ENCODE measurements at regions not wholly inside any gene's neighbourhood (a gene's known extent, or its start where the extent isn't known, plus 50 kb on each side); places are given as distances from the start of the nearest gene placed in this dataset.

GRCh38 chr10:131677671-131678070 is 223.1 kb upstream of the PPP2R2D start:
- Histone ChIP-seq H2AFZ (ENCODE audit: low read depth, low read length) (no peak overlapping the region), H3K9me2 (ENCODE audit: insufficient read depth, low read length) (no peaks in the 10 kb centered on the region), H3K9ac (ENCODE audit: low read length) (no peak overlapping the region), H3K4me2 (ENCODE audit: low read length) (no peak overlapping the region), H4K20me1 (ENCODE audit: insufficient read depth) (no peaks in the 10 kb centered on the region), H3K9me3 (ENCODE audit: low read length) (no peaks in the 10 kb centered on the region), H3K27ac (ENCODE audit: low read length) (no peak overlapping the region), H3K27me3 (ENCODE audit: insufficient read depth, low read depth, low read length) (no peaks in the 10 kb centered on the region), H3K36me3 (ENCODE audit: insufficient read depth, low read length) (no peaks in the 10 kb centered on the region), H3K4me3 (ENCODE audit: low read length) (no peak overlapping the region), H3K79me2 (replicated peaks; ENCODE audit: insufficient read depth, low read length) (no peaks in the 10 kb centered on the region), H3F3A (ENCODE audit: insufficient read depth, low read length, poor library complexity, severe bottlenecking) (no peaks in the 10 kb centered on the region)
- TF ChIP-seq TAF1 (IDR thresholded peaks at IDR 0.05; ENCODE audit: low read depth): no peak
- no peak for TF ChIP-seq CTCF (IDR thresholded peaks at IDR 0.05; ENCODE audit: poor library complexity, severe bottlenecking)
- TF ChIP-seq SMC3 (conservative IDR thresholded peaks at IDR 0.05; ENCODE audit: poor library complexity): no peak
- TF ChIP-seq, protein P1, sequence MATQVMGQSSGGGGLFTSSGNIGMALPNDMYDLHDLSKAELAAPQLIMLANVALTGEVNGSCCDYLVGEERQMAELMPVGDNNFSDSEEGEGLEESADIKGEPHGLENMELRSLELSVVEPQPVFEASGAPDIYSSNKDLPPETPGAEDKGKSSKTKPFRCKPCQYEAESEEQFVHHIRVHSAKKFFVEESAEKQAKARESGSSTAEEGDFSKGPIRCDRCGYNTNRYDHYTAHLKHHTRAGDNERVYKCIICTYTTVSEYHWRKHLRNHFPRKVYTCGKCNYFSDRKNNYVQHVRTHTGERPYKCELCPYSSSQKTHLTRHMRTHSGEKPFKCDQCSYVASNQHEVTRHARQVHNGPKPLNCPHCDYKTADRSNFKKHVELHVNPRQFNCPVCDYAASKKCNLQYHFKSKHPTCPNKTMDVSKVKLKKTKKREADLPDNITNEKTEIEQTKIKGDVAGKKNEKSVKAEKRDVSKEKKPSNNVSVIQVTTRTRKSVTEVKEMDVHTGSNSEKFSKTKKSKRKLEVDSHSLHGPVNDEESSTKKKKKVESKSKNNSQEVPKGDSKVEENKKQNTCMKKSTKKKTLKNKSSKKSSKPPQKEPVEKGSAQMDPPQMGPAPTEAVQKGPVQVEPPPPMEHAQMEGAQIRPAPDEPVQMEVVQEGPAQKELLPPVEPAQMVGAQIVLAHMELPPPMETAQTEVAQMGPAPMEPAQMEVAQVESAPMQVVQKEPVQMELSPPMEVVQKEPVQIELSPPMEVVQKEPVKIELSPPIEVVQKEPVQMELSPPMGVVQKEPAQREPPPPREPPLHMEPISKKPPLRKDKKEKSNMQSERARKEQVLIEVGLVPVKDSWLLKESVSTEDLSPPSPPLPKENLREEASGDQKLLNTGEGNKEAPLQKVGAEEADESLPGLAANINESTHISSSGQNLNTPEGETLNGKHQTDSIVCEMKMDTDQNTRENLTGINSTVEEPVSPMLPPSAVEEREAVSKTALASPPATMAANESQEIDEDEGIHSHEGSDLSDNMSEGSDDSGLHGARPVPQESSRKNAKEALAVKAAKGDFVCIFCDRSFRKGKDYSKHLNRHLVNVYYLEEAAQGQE (IDR thresholded peaks at IDR 0.05; ENCODE audit: borderline replicate concordance): no peak
- TF ChIP-seq EP300 (conservative IDR thresholded peaks at IDR 0.05; ENCODE audit: poor library complexity, severe bottlenecking): no peak
- no peak for TF ChIP-seq RAD21 (conservative IDR thresholded peaks at IDR 0.05)
- no peak for TF ChIP-seq MXI1 (conservative IDR thresholded peaks at IDR 0.05; ENCODE audit: poor library complexity, severe bottlenecking)
- TF ChIP-seq POLR2AphosphoS5 (IDR thresholded peaks at IDR 0.05): no peak
- TF ChIP-seq EZH2 (IDR thresholded peaks at IDR 0.05; ENCODE audit: borderline replicate concordance, insufficient read depth, low read length, poor library complexity, severe bottlenecking): no peak

DNA sequence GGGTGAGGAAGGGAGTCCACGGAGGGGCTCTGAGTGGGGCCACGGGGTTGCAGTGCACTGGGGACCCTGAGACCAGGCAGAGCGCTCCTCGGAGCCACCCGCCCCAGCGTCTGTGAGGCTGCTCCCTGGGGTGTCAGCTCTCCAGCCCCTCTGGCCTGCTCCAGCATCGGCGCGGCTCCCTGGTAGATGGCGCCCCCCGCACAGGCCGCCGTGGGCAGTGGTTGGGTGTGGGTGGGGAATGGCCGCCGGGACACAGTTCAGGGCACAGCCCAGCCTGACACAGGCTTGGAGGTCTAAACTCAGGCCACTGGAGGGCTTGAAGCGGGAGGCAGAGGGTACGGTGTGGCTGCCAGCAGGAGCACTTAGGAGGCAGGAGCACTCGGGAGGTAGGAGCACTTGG is 222.6 kb upstream of the PPP2R2D start:
- TF ChIP-seq SMC3 (conservative IDR thresholded peaks at IDR 0.05; ENCODE audit: poor library complexity) (no peak), TAF1 (IDR thresholded peaks at IDR 0.05; ENCODE audit: low read depth) (no peak), EP300 (conservative IDR thresholded peaks at IDR 0.05; ENCODE audit: poor library complexity, severe bottlenecking) (no peak), EZH2 (IDR thresholded peaks at IDR 0.05; ENCODE audit: borderline replicate concordance, insufficient read depth, low read length, poor library complexity, severe bottlenecking) (no peak), MXI1 (conservative IDR thresholded peaks at IDR 0.05; ENCODE audit: poor library complexity, severe bottlenecking) (no peak), CTCF (IDR thresholded peaks at IDR 0.05; ENCODE audit: poor library complexity, severe bottlenecking) (no peak), RAD21 (conservative IDR thresholded peaks at IDR 0.05) (no peak), POLR2AphosphoS5 (IDR thresholded peaks at IDR 0.05) (no peak)
- TF ChIP-seq, protein P1 (IDR thresholded peaks at IDR 0.05; ENCODE audit: borderline replicate concordance): no peak
- H3K27ac ChIP-seq (ENCODE audit: low read length): no peak overlapping the region
- H3K27me3 ChIP-seq (ENCODE audit: insufficient read depth, low read depth, low read length): no peaks in the 10 kb centered on the region
- no peaks in the 10 kb centered on the region for H4K20me1 ChIP-seq (ENCODE audit: insufficient read depth)
- H3K79me2 ChIP-seq (replicated peaks; ENCODE audit: insufficient read depth, low read length): no peaks in the 10 kb centered on the region
- no peaks in the 10 kb centered on the region for H3F3A ChIP-seq (ENCODE audit: insufficient read depth, low read length, poor library complexity, severe bottlenecking)
- H3K36me3 ChIP-seq (ENCODE audit: insufficient read depth, low read length): no peaks in the 10 kb centered on the region
- no peak overlapping the region for H2AFZ ChIP-seq (ENCODE audit: low read depth, low read length)
- H3K9ac ChIP-seq (ENCODE audit: low read length): no peak overlapping the region
- no peaks in the 10 kb centered on the region for H3K9me2 ChIP-seq (ENCODE audit: insufficient read depth, low read length)
- no peak overlapping the region for H3K4me3 ChIP-seq (ENCODE audit: low read length)
- H3K4me2 ChIP-seq (ENCODE audit: low read length): no peak overlapping the region
- H3K9me3 ChIP-seq (ENCODE audit: low read length): no peaks in the 10 kb centered on the region
